ENCODE measurements at regions not wholly inside any gene's neighbourhood (a gene's known extent, or its start where the extent isn't known, plus 50 kb on each side); places are given as distances from the start of the nearest gene placed in this dataset.
"Not testable (repeated sequence)": the region's sequence is repeated elsewhere in the genome, so short reads cannot be mapped to it uniquely, and the experiment has no call there.

DNA sequence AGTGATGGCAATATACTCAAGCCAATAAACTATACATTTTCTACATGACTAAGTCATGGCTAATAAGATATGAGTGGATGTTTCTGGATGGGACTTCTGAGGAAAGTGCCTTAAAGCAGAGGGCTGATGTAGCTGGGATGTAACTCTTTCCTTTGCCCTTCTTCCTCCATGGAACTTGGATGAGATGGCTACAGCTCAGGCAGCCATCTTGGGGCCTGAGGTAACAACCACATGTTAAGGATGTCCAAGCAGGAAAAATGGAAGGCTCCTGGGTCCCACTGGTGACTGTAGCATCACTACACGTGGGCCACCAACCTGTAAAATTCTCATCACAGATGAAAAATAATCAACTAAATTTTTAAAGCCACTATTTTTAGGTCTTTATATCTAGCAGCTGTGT lies 54.4 kb upstream of the GRIP1 start:
- DNase-seq (ENCODE audit: low read depth, low spot score) = no peak

DNA sequence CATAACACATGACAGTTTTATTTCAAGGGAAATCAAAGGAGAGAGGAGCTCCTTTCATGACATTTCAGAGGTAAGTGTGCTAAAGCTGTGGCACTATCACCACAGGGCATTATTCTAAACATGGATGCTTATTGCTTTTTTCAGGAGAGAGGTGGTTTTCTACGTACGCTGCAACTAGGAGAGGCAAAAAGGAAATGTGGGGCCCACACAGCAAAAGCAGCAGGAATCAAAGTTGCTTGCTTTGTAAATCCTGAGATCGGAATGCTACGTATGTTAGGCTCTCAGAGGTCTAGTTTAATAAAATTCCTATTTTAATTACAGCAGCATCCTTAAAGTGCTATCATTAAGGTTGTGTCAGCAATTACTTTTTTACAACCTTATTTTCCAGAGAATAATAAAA lies 55.0 kb upstream of the GRIP1 start:
- no peak for DNase-seq (ENCODE audit: low read depth, low spot score)

DNA sequence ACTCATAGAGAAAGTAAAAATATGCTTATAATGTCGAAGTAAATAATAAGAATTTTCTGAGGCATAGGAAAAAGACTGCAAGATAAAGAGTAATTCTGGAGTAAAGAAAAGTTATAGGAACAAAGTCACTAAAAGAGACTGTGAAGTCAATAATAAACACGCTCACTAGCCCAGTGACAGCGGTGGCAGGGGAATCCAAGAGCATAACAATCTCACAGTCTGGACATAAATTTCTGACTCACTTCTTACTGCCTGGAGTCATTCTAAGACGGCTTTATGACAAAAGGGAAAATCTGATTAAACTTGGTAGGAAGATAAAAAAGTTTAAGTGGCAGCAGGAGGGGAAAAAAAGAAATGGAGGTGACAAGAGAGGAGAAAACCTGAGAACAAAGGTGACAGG lies 56.4 kb upstream of the GRIP1 start:
- DNase-seq (ENCODE audit: low read depth, low spot score) = no peak

DNA sequence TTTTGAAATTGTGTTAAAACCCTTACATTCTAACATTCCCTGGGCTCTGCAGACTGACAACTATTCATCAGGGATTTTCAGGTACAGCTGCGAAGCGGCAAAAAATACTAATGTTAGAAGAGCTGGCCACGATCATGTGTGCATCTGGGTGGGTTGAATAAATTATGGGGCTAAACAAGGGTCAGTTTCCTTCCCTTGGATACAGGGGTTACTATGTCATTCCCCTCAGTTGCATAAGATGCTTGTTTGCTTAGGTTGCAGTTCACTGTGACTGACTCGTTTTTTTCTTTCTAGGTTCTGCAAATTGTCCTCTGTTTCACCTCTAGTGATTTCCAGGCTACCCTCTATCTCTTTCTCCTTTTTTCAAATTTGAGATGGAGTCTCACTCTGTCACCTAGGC lies 58.1 kb upstream of the GRIP1 start:
- DNase-seq (ENCODE audit: low read depth, low spot score) = no peak

DNA sequence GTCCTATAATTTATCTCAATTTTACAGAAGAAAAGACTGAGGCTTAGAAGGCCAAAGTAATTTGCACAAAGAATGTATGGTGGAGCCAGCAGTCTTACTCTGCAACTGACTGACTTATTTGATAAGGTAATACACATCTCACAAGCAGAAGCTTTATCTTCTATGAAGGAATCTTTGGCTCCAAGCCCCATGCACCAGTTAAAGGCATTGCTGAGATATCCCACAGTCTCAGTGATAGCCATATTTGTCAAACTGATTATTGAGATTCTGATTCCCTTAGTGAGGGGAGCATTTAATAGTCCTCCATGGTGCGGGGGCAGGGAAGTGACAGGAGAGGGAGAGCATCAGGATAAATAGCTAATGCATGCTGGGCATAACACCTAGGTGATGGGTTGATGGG lies 60.4 kb upstream of the GRIP1 start:
- no peak for DNase-seq (ENCODE audit: low read depth, low spot score)

DNA sequence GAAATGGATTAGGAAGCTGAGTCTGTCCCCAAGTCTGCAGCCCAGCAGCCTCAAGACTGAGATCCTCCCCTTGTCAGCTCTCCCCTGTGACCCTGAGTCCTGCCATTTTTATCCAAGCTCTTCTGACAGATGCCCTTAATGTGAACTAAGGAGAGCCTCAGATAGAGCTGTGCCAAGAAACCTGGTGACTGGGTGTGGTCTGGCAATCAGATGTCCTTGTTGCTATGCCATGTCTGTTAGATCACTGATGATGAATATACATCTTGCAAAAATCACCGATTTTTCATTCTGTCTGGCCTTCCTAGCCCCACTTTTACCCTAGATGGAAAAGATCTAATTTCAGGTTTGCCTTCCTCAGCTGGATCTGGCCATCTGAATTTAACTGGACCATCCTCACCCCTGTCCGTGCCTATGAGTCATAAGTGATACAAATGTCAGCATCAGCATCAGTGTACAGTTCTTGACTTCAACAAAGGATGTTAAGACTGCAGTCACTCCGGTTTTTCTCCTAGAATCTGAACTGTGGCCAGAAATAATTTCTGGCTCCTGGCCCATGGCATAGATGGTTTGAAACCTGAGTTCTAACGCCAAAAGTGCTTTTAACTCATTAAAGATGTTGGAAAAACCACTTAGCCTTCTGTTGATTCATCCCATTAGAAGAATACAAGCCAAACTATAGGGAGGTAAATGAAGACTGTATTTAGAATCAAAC lies 61.2 kb upstream of the GRIP1 start:
- no peak for DNase-seq (ENCODE audit: low read depth, low spot score)

DNA sequence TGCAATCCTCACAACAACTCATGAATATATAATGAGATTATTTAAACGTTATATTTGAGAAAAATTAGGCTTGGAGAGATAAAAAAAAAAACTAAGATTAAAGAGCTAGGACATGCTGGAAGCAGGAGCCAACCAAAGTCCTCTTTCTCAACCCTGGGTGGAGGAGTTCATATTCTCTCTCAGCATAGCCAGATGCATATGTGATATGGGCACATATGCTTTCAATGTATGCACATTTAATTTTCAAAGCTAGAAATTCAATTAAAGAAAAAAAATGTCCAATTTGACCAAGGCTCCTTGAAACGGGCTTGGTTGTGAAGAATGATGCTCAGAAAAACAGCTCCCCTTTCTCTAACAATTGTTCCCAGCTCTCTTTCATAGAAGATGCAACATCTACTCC lies 61.9 kb upstream of the GRIP1 start:
- no peak for DNase-seq (ENCODE audit: low read depth, low spot score)

DNA sequence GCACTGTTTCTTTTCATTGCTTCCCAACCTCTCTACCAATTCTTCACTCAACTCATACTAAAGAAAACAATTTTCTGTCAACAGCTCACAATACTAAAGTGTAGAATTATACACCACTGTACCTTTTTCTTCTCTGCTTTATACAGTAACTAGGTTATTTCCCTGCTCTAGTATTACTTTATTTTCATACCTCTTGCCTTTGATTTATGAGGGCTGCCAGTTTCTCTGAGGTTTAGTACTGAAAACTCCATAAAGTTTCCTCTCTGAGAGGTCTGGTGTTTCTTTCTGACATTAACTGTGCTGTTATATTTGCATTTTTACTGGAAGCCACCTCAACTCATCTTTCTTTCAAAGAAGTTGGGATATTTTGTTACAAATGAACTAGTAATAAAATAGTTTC lies 63.0 kb upstream of the GRIP1 start:
- no peak for DNase-seq (ENCODE audit: low read depth, low spot score)

DNA sequence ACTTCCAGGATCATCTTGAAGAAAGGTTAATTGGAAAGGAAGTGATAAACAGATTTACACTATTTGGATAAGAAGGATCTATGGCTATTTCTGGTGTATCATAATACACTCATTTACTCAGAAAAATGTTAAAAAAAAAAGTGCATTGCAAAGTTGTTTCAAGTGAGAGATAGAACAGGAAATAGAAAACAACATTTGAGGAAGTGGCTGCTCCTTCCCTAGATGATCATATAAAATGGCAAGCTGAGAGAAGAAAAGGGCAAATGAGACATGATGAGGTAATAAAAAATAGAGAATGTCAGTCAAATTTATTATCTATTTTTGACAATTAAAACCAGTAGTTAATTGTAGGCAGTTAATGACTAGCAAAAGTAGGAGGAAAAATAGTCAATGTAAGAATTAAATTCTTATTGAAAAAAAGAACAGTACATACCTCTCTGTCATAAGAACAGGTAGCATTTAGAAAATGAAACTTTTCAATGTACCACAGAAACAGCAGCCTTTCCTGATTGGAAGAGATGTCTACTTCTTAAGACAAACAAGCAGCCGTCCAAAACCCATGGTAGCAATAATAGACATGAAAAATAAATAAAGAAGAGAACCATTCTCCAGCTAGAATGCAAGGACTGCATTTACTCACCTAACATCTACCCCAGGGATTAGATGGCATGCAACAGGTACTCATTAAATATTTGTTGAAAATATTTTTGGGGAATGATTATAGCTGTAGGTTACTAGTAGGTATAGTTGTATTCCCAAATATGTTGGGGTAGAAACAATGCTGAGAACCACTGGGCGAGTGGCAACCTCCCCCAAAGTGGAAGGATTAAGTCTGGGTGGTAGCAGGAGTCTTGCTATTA lies 63.9 kb upstream of the GRIP1 start:
- no peak for DNase-seq (ENCODE audit: low read depth, low spot score)

DNA sequence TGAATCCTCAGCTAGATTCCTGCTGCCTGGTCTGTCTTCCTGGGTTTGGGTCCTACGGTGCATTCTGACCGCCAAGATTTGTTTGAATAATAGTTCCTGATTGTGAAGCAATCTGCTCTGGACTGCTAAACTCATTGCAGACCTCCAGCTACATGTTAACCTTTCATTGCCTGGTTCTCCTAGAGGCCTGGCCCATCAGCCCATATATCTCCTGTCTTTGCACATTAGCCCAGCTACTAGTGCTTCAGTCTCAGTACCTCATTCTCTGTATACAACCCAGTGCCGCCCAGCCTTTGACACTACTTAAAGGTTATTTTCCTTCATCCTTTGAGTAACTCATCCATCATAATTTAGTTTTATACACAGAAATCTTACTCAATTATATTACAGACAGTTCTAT lies 65.6 kb upstream of the GRIP1 start:
- DNase-seq (ENCODE audit: low read depth, low spot score) = no peak

DNA sequence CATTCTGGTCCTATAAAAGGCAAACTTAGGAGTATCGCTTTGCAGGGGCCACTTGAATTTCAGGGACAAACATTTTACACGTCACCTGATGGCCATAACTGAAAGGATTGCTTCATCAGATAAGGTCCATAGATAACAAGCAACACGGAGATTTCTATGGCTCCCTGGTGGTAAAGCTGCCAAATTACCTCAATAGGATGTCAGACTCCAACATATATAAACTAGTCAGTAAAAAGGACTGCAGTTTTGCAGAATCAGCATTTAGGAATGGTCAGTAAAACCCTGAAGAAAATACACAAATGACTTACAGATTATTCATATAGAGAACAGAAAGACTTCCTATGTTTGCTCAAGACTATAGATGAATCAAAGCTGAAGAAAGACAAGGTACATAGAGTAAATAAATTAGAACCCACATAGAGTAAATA lies 66.1 kb upstream of the GRIP1 start:
- no peak for DNase-seq (ENCODE audit: low read depth, low spot score)

DNA sequence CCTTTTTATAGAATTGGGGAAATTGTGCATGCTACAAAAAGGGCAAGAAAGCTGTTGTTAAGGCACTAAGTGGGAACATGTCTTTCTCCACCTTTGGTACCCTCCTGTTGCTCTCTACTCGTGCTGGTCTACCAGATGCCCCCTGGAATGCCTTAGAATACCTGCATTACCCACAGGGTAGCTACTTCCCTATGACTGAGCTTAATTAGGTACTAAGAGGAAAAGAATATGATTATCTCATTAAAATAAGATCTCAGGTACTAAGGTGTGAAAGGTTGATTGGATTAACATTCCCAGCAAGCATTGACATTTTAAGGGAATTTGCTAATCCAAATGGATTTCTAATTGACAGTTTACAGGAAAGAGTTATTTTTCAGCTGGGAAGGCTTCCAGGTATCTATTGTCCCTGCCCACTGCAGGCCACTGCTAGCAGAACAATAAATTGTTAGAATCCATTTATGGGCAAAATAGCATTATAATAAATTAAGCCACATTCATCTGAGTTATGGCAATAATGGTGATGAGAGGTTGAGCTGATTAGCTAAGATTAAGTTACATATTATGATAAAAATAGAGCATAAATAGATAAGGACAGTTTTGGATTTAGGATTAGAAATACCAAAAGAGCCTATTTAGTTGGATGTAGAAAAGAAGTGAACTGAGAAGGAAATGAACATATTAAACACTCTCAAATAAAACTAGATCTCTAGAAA lies 67.8 kb upstream of the GRIP1 start:
- no peak for DNase-seq (ENCODE audit: low read depth, low spot score)

DNA sequence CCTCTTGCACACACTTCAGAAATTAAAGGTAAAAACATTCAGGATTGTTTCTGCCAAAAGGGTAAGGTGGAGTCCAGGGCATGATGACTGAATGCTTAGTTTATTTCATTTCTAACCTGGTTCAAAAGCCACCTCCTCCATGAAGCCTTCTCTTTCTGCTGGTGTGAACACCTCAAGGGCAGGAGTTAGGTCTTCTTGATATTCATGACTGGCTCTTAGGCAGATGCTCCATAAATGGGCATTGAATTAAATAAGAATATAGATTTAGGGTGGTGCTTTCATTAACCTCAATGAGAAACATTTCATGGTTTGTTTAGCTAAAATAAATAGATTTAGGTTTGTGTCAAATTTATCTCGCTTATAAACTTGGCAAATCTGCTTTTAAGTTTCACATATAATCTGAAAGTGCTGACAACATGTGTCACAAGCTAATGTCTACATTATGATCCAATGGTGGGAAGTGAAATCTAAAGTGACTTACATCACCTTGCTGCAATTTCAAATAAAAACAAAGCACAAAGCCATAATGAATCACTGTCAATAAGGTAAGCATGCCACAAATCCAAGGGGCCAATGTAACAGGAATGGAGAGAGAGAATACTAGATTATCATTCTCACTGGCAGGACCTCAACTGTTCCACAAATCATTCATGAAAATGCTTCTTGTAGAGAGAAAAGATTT lies 72.7 kb upstream of the GRIP1 start:
- no peak for DNase-seq (ENCODE audit: low read depth, low spot score)

DNA sequence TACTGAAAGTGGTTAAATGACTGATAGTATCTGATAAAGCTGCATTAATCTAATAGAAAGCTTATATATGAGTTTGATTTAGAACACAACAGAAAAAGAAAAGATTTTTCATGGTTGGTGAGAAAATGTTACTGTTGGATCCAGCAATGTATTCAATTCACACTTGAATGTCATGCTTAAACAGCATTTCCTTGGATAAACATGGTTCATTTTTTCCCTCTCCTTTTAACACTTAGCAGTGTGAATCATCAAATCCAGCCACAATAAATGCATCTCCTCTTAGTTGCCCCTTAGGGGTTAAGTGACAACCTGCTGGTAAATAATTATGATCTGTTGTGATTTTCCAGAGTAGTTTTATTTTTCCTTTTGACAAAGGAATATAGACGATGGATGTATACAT lies 74.9 kb upstream of the GRIP1 start:
- DNase-seq (ENCODE audit: low read depth, low spot score) = no peak

DNA sequence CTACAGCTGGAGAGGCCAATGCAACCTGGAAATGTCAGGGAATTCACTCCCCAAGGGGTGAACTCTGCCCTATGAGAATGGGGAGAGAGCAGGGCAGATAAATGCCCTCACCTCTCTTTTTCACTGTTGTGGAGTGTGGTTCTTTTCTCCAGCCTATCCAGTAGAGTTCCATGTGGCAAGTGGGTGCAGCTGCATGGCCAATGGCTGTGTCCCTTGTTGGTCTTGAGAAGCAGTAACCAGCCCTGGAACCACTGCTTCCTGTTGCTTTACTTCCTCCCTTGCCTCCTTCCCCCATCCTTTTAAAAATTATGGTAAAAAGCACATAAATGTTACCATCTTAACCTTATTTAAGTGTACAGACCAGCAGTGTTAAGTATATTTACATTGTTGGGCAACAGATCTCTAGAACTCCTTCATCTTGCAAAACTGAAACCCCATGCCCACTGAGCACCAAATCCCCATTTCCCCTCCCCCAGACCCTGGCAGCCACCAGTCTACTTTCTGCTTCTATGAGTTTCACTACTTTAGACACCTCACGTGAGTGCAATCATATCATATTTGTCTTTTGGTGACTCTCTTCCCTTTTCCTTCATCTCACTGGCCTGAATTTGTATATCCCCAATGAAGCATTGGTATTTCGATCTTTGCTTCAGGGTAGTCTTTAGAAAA lies 77.0 kb upstream of the GRIP1 start:
- no peak for DNase-seq (ENCODE audit: low read depth, low spot score)

DNA sequence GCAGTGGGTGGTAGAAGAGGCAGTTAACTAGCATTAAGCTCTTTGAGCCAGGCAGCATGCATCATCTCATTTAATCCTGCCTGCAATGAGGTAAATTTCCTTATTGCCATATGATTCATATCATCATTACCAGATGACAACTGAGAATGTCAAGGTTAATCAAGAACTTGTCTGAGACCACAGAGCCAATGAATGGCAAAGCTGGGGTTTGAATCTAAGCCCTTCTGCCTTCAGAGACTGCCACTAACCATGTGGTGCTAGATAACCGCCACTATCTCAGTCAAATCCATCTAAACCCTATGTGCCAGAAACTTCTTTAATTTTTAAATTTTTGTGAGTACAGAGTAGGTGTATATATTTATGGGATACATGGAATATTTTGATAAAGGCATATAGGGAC lies 77.8 kb upstream of the GRIP1 start:
- DNase-seq (ENCODE audit: low read depth, low spot score) = no peak

DNA sequence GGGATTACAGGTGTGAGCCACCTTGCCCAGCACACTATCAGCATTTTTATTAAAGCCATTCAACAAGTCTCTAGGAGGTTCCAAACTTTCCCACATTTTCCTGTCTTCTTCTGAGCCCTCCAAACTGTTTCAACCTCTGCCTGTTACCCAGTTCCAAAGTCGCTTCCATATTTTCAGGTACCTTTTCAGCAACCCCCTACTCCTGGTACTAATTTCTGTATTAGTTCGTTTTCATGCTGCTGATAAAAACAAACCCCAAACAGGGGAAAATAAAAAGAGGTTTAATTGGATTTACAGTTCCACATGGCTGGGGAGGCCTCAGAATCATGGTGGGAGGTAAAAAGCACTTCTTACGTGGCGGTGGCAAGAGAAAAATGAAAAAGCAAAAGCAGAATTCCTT lies 81.2 kb upstream of the GRIP1 start:
- not testable (repeated sequence) for DNase-seq (ENCODE audit: low read depth, low spot score)

DNA sequence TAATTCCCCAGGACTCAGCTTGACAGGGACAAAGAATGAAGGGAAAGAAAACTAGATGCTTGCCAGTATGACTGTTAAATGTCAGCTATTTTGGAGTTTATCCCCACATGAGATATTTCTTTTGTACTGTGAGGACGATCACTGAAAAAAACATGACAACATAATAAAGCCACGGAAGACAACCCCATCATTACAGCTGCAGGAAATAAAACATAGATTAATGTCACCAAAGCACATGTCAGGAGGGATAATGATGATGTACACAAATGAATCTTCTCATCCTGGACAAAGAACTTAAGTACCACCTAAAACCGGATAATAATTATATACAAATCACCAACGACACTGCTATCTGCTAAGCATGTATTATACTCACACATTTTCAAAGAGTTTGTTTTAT lies 84.6 kb upstream of the GRIP1 start:
- DNase-seq (ENCODE audit: low read depth, low spot score) = no peak

DNA sequence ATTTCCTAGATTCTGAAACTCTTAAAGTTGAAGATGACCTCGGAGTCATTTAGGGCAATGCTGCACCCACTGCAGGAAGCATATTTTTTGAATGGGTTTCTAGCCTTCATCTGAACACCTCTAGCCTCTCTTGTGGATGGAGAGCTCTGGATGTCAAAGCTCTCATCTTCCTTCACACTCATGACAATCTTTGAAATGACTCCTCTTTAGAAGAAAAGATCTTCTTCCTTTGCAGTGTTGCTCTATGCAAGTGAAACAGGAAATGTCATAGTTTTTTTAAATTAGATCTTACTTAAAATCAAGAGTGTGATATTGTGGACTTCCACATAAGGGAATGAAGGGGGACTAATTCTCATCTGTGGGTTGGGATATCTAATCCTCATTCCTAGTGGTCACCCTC lies 86.3 kb upstream of the GRIP1 start:
- DNase-seq (ENCODE audit: low read depth, low spot score) = no peak

DNA sequence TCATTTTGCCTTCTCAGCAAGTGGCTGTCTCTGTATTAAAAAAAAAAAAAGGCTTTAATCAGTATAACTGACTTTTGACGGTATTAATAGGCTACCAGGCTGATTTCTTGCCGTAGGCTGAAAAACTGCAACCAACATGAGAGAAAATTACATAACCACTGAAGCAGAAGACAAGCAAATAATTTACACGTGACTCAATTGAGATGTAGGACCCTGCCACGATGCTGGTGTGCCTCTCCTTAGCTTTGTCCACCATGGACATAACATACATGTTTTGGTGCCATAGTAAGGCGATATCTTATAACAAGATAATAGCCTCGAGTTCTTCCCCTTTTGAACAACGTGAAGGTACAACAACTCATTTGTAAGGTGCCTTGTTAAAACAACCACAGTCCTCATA lies 88.7 kb upstream of the GRIP1 start:
- no peak for DNase-seq (ENCODE audit: low read depth, low spot score)

DNA sequence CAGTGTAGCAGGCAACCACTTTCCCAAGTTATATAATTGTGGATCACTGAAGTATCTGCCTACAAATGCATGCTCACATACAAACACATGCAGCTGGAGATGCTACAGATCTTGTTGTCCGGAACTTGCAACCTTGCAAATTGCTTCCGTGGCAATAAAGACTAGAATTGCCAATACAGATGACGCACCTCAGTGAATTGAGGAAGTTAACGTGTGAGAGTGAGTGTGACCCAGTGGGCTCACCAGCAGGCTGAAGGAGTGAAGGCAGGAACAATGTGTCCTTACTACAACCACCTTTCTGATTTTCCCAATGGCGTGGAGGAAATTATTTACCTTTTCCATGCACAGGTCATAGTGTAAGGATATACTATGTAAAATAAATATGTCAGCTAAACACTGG lies 89.4 kb upstream of the GRIP1 start:
- DNase-seq (ENCODE audit: low read depth, low spot score) = no peak
